BE2C (cell line): ENCODE measurements at regions not wholly inside any gene's neighbourhood (a gene's known extent, or its start where the extent isn't known, plus 50 kb on each side); places are given as distances from the start of the nearest gene placed in this dataset.

Experiments used
- DNase-seq: peaks from one replicate; pipeline ENCODE4 v3.0.0-alpha.2; 2020
- H3K27me3 ChIP-seq: fragments of 250-450 bp; sonication (Bioruptor Pico); 2 replicates; pipeline ENCODE4 v1.5.1; 2020; ENCODE audit warnings: mild to moderate bottlenecking
- H3K36me3 ChIP-seq: fragments of 250-450 bp; sonication (Bioruptor Pico); 2 replicates; pipeline ENCODE4 v1.5.1; 2020; ENCODE audit warnings: mild to moderate bottlenecking
- H3K4me1 ChIP-seq: fragments of 250-450 bp; sonication (Bioruptor Pico); 2 replicates; pipeline ENCODE4 v1.5.1; 2020
- H3K4me3 ChIP-seq: 2 replicates; pipeline ENCODE4 v1.5.1; 2011; ENCODE audit warnings: low read depth, low read length
- H3K9me3 ChIP-seq: fragments of 250-450 bp; sonication (Bioruptor Pico); 2 replicates; pipeline ENCODE4 v1.5.1; 2020
- CTCF ChIP-seq: IDR thresholded peaks from 2 replicates; pipeline ENCODE4 v1.5.1; 2012; ENCODE audit warnings: mild to moderate bottlenecking, low read depth, low read length

- DNase-seq, result no peak
- no peaks in the 10 kb centered on the region for H3K9me3 ChIP-seq
Observed at GRCh38 chr2:196391149-196391479, 219.7 kb upstream of the STK17B start.

GRCh38 chr2:196399096-196399495, 227.7 kb upstream of the STK17B start:
- no peak for DNase-seq
- Histone ChIP-seq H3K36me3 (no peaks in the 10 kb centered on the region), H3K4me3 (no peak overlapping the region), H3K4me1 (peaks cover 3% of the 10 kb centered on the region; the same call in 1 of the 2 replicates), H3K9me3 (no peaks in the 10 kb centered on the region), H3K27me3 (no peaks in the 10 kb centered on the region)
- no peak for TF ChIP-seq CTCF

More at GRCh38 chr2:196391149-196391479, 219.7 kb upstream of the STK17B start:
- Histone ChIP-seq H3K4me3 (no peak overlapping the region), H3K36me3 (no peaks in the 10 kb centered on the region), H3K27me3 (no peaks in the 10 kb centered on the region), H3K4me1 (no peaks in the 10 kb centered on the region)
- no peak for TF ChIP-seq CTCF

GRCh38 chr2:196399722-196400691, 228.6 kb upstream of the STK17B start:
- no peak for TF ChIP-seq CTCF
- Histone ChIP-seq H3K4me3 (no peak overlapping the region), H3K9me3 (no peaks in the 10 kb centered on the region), H3K36me3 (no peaks in the 10 kb centered on the region), H3K27me3 (no peaks in the 10 kb centered on the region), H3K4me1 (peaks cover 3% of the 10 kb centered on the region; the same call in 1 of the 2 replicates)
- DNase-seq, result no peak

- no peaks in the 10 kb centered on the region for H3K27me3 ChIP-seq
- H3K4me3 ChIP-seq, result no peak overlapping the region
- no peaks in the 10 kb centered on the region for H3K36me3 ChIP-seq
- DNase-seq, result no peak
- TF ChIP-seq CTCF, result no peak
- no peaks in the 10 kb centered on the region for H3K9me3 ChIP-seq
- H3K4me1 ChIP-seq, result peaks cover 3% of the 10 kb centered on the region; the same call in 1 of the 2 replicates
Observed at GRCh38 chr2:196403471-196403870, 232.1 kb upstream of the STK17B start.

GRCh38 chr2:196404276-196404675, 232.9 kb upstream of the STK17B start:
- Histone ChIP-seq H3K9me3 (no peaks in the 10 kb centered on the region), H3K27me3 (no peaks in the 10 kb centered on the region), H3K36me3 (no peaks in the 10 kb centered on the region), H3K4me1 (peaks cover 3% of the 10 kb centered on the region; the same call in 1 of the 2 replicates), H3K4me3 (no peak overlapping the region)
- DNase-seq, result no peak
- no peak for TF ChIP-seq CTCF

GRCh38 chr2:196407675-196408264, 231.7 kb upstream of the CCDC150 start:
- Histone ChIP-seq H3K4me3 (no peak overlapping the region), H3K4me1 (no peaks in the 10 kb centered on the region), H3K36me3 (no peaks in the 10 kb centered on the region), H3K9me3 (no peaks in the 10 kb centered on the region), H3K27me3 (no peaks in the 10 kb centered on the region)
- TF ChIP-seq CTCF, result no peak
- no peak for DNase-seq
